HG03039 (cell line): ENCODE measurements at regions not wholly inside any gene's neighbourhood (a gene's known extent, or its start where the extent isn't known, plus 50 kb on each side); places are given as distances from the start of the nearest gene placed in this dataset.

ENCODE experiments used
- ATAC-seq: cut with Tn5 transposase; IDR thresholded peaks from one replicate; pipeline ENCODE4 v1.9.1; 2021; ENCODE audit warnings: mild to moderate bottlenecking, moderate library complexity; ENCODE audit not compliant: unreplicated experiment

GRCh38 chr7:118671149-118671548 lies 446.6 kb downstream of the ANKRD7 start:
- no peak for ATAC-seq

GRCh38 chr7:118684796-118685195 lies 460.3 kb downstream of the ANKRD7 start:
- ATAC-seq: no peak

- no peak for ATAC-seq
Measured at GRCh38 chr7:118689403-118689802, 464.9 kb downstream of the ANKRD7 start.

- no peak for ATAC-seq
Measured at GRCh38 chr7:118696879-118697278, 472.4 kb downstream of the ANKRD7 start.

- no peak for ATAC-seq
Measured at GRCh38 chr7:118699222-118699621, 474.7 kb downstream of the ANKRD7 start.

GRCh38 chr7:118708741-118709140 lies 484.2 kb downstream of the ANKRD7 start:
- no peak for ATAC-seq

- ATAC-seq: no peak
Measured at GRCh38 chr7:118711688-118712087, 487.2 kb downstream of the ANKRD7 start.

- no peak for ATAC-seq
Measured at GRCh38 chr7:118713039-118713438, 488.5 kb downstream of the ANKRD7 start.

GRCh38 chr7:118720632-118721031 lies 496.1 kb downstream of the ANKRD7 start:
- ATAC-seq: no peak

GRCh38 chr7:118731854-118732253 lies 507.4 kb downstream of the ANKRD7 start:
- no peak for ATAC-seq

GRCh38 chr7:118734541-118734940 lies 510.0 kb downstream of the ANKRD7 start:
- no peak for ATAC-seq

- no peak for ATAC-seq
Measured at GRCh38 chr7:118735441-118735840, 510.9 kb downstream of the ANKRD7 start.

GRCh38 chr7:118737935-118738334 lies 513.4 kb downstream of the ANKRD7 start:
- ATAC-seq: no peak

- ATAC-seq: no peak
Measured at GRCh38 chr7:118745927-118746326, 521.4 kb downstream of the ANKRD7 start.

GRCh38 chr7:118747473-118747872 lies 523.0 kb downstream of the ANKRD7 start:
- ATAC-seq: no peak

- ATAC-seq: no peak
Measured at GRCh38 chr7:118753479-118753878, 529.0 kb downstream of the ANKRD7 start.

GRCh38 chr7:118754608-118755007 lies 530.1 kb downstream of the ANKRD7 start:
- no peak for ATAC-seq

- ATAC-seq: no peak
Measured at GRCh38 chr7:118755067-118755625, 530.6 kb downstream of the ANKRD7 start.

GRCh38 chr7:118757066-118757465 lies 532.6 kb downstream of the ANKRD7 start:
- ATAC-seq: no peak

- no peak for ATAC-seq
Measured at GRCh38 chr7:118758582-118758981, 534.1 kb downstream of the ANKRD7 start.

- no peak for ATAC-seq
Measured at GRCh38 chr7:118759921-118760320, 535.4 kb downstream of the ANKRD7 start.

GRCh38 chr7:118762451-118762850 lies 537.9 kb downstream of the ANKRD7 start:
- no peak for ATAC-seq

GRCh38 chr7:118764221-118764620 lies 539.7 kb downstream of the ANKRD7 start:
- ATAC-seq: no peak
